HUES6 (cell line): ENCODE measurements at regions not wholly inside any gene's neighbourhood (a gene's known extent, or its start where the extent isn't known, plus 50 kb on each side); places are given as distances from the start of the nearest gene placed in this dataset.
A peak's percentile ranks its signal among the peaks of the same experiment; 100 is the strongest.

Experiments
- H3K27ac ChIP-seq: 2 replicates; pipeline ENCODE4 v1.7.0; 2013; ENCODE audit warnings: low read depth, mild to moderate bottlenecking, low read length, inconsistent platforms
- H3K27me3 ChIP-seq: 2 replicates; pipeline ENCODE4 v1.6.1; 2013; ENCODE audit warnings: low read length; ENCODE audit not compliant: control insufficient read depth, insufficient read depth
- H3K36me3 ChIP-seq: 2 replicates; pipeline ENCODE4 v1.6.1; 2013; ENCODE audit warnings: low read length; ENCODE audit not compliant: control insufficient read depth, insufficient read depth
- H3K4me1 ChIP-seq: 2 replicates; pipeline ENCODE4 v1.6.1; 2013; ENCODE audit warnings: low read length; ENCODE audit not compliant: control insufficient read depth, insufficient read depth
- H3K4me3 ChIP-seq: 2 replicates; pipeline ENCODE4 v1.5.1; 2013; ENCODE audit warnings: low read depth, low read length
- H3K9ac ChIP-seq: one replicate; pipeline ENCODE4 v1.6.1; 2013; ENCODE audit warnings: mild to moderate bottlenecking, low read length
- H3K9me3 ChIP-seq: 2 replicates; pipeline ENCODE4 v1.6.1; 2013; ENCODE audit warnings: low read depth, low read length; ENCODE audit not compliant: control insufficient read depth, insufficient read depth

- Histone ChIP-seq H3K27ac (no peak overlapping the region), H3K27me3 (no peaks in the 10 kb centered on the region), H3K9ac (no peak overlapping the region), H3K4me1 (no peaks in the 10 kb centered on the region), H3K4me3 (no peak overlapping the region), H3K36me3 (no peaks in the 10 kb centered on the region), H3K9me3 (0 out of 2 replicates have a peak, but pooled peaks cover 4% of the 10 kb centered on the region)
These were observed 78.4 kb upstream of the MYT1L start for GRCh38 chr2:2409481-2409880.

DNA sequence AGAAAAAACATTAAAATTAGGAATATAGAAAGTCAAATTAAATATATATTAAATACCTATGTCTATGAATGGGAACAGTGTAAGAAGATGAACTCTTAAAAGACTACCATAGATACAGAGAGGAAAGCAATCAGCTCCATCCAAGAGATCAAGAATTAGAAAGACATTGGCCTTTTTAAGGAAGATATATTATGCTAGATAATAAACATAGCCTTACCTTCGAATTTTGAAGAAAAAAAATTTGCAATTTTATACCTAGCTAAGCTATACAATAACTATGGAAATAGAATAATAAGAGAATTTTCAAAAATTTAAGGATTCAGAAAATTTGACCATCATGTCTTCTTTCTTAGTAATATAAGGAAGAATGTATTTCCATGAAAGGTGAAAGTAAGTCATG is 74.7 kb upstream of the MYT1L start:
- H3K27ac ChIP-seq: no peak overlapping the region
- H3K9ac ChIP-seq: no peak overlapping the region
- H3K9me3 ChIP-seq: 0 out of 2 replicates have a peak, but pooled peaks cover 4% of the 10 kb centered on the region
- no peak overlapping the region for H3K4me3 ChIP-seq
- no peaks in the 10 kb centered on the region for H3K36me3 ChIP-seq
- H3K4me1 ChIP-seq: no peaks in the 10 kb centered on the region
- no peaks in the 10 kb centered on the region for H3K27me3 ChIP-seq

DNA sequence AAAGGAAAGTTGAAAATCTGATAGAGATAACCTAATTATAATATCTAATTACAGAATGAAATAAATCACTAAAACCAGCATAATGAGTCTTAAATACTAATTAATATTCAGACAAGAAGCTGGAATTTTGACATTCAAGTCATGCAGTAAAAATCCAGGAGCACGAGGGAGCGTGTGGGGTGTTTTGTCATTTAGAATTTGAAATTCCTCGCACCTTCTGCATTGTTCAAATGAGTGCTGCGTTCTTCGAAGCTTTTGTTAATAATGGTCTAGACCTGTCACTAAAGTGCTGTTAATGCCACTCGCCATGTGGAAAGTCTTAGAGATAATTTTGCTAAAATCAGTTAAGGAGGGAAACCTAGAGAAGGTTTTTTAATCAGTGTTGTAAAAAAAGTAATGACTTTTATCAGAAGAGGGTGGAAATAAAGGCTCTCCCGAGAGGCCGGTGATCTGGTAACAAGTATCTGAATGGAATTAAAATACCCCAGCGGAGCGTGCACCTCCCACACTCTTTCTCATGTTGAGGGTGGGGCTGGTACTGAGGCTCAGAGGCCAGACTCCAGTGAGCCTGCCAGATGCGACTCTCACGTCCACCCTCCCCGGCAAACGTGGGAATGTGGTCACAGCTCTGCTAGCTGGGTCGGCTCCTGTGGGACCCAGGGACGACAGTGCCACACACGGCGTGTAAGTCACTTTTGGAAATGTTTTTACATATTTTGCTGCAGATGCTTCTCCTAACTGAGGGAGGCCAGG is 69.4 kb upstream of the MYT1L start:
- Histone ChIP-seq H3K9ac (no peak overlapping the region), H3K27ac (no peak overlapping the region), H3K9me3 (0 out of 2 replicates have a peak, but pooled peaks cover 3% of the 10 kb centered on the region), H3K36me3 (no peaks in the 10 kb centered on the region), H3K4me1 (no peaks in the 10 kb centered on the region), H3K27me3 (no peaks in the 10 kb centered on the region), H3K4me3 (no peak overlapping the region)

- Histone ChIP-seq H3K4me3 (no peak overlapping the region), H3K36me3 (no peaks in the 10 kb centered on the region), H3K9ac (no peak overlapping the region), H3K27me3 (no peaks in the 10 kb centered on the region), H3K4me1 (no peaks in the 10 kb centered on the region), H3K27ac (no peak overlapping the region), H3K9me3 (peaks cover 2% of the 10 kb centered on the region; the same call in 1 of the 2 replicates)
These were observed 68.3 kb upstream of the MYT1L start for GRCh38 chr2:2399396-2399795.

GRCh38 chr2:2392332-2392731 is 61.3 kb upstream of the MYT1L start:
- Histone ChIP-seq H3K36me3 (no peaks in the 10 kb centered on the region), H3K9ac (no peak overlapping the region), H3K9me3 (peaks cover 26% of the 10 kb centered on the region), H3K27me3 (no peaks in the 10 kb centered on the region), H3K27ac (no peak overlapping the region), H3K4me3 (no peak overlapping the region), H3K4me1 (peaks cover 12% of the 10 kb centered on the region)

- Histone ChIP-seq H3K4me3 (0 out of 2 replicates have a peak overlapping the region, but pooled peaks have one; percentile 5), H3K9ac (no peak overlapping the region), H3K27ac (no peak overlapping the region), H3K9me3 (peaks cover 24% of the 10 kb centered on the region), H3K36me3 (no peaks in the 10 kb centered on the region), H3K27me3 (no peaks in the 10 kb centered on the region), H3K4me1 (peaks cover 12% of the 10 kb centered on the region)
These were observed 58.1 kb upstream of the MYT1L start for GRCh38 chr2:2389215-2389614.
